ENCODE measurements at regions not wholly inside any gene's neighbourhood (a gene's known extent, or its start where the extent isn't known, plus 50 kb on each side); places are given as distances from the start of the nearest gene placed in this dataset.
"Not testable (repeated sequence)": the region's sequence is repeated elsewhere in the genome, so short reads cannot be mapped to it uniquely, and the experiment has no call there.

- DNase-seq (ENCODE audit: low read depth in 2 of 3, low spot score in 2 of 3) = no peak
Observed at GRCh38 chr5:99030906-99031440, 102.2 kb upstream of the CHD1 start.

GRCh38 chr5:99029172-99029571, 100.4 kb upstream of the CHD1 start:
- DNase-seq (ENCODE audit: low read depth in 2 of 3, low spot score in 2 of 3) = no peak

DNA sequence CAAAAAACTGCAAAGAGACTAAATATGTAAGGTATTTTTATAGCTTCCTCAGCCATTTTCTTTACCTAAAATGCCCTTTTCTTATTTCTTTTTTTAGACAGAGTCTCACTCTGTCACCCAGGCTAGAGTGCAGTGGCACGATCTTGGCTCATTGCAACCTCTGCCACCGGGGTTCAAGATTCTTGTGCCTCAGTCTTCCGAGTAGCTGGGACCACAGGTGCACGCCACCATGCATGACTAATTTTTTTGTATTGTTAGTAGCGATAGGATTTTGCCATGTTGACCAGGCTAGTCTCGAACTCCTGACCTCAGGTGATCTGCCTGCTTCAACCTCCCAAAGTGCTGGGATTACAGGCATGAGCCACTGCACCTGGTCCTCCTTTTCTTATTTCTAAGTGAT, 99.4 kb upstream of the CHD1 start:
- not testable (repeated sequence) for DNase-seq (ENCODE audit: low read depth in 2 of 3, low spot score in 2 of 3)

GRCh38 chr5:99025298-99026045, 96.7 kb upstream of the CHD1 start:
- DNase-seq (ENCODE audit: low read depth in 2 of 3, low spot score in 2 of 3) = no peak

GRCh38 chr5:99023330-99023729, 94.5 kb upstream of the CHD1 start:
- no peak for DNase-seq (ENCODE audit: low read depth in 2 of 3, low spot score in 2 of 3)

GRCh38 chr5:99022250-99022649, 93.4 kb upstream of the CHD1 start:
- DNase-seq (ENCODE audit: low read depth in 2 of 3, low spot score in 2 of 3) = no peak

DNA sequence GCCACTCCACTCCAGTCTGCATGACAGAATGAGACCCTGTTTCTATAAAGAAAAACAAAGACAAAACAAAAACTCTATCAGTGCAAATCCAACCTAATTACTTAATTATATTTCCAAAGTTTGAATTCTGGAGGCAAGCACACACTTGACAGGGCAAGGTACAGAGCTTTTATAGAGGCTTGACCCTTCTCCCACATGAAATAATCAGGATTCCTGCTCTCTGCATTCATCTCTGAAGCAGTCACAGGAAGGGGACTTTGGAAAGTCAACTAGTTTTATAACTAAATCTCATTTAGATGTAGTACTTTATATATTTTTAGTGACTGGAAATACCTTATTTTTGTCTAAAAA, 91.9 kb upstream of the CHD1 start:
- DNase-seq (ENCODE audit: low read depth in 2 of 3, low spot score in 2 of 3) = no peak

DNA sequence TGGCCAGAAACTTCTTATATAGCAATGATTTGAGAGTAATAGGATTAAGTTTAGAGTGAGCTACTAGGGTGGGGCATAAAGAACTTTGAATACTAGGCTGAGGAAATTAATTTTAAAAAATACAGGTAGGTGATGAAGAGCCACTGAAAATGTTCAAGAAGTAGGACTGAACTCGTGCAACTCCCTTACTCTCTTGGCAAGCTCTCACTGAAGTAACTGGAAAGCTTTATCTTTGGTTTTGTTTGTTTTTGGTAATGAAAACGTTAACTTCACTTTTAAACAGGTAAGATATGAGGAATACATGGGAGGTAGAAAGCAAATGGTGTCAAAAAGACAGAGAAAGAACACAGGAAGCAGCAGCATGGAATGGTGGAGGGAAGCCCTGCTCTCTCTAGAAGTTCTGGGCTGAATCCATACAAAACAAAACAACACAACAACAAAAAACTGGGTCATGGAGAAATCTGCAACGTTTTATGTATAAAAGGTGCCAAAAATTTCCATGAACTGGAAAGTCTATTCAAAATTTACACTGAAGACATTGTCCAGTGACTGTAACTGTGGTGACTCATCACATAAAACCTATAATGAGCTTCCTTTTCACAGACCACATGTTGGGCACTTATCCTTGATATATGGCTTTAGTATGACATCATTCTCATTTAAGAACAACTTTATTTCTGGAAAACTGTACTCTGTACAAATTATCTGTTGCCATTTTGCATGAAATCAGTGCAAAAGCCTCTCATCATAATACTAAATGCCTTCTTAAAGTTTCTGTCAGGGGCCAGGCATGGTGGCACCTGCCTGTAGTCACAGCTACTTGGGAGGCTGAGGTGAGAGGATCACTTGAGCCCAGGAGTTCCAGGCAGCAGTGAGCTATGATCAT, 91.2 kb upstream of the CHD1 start:
- no peak for DNase-seq (ENCODE audit: low read depth in 2 of 3, low spot score in 2 of 3)

DNA sequence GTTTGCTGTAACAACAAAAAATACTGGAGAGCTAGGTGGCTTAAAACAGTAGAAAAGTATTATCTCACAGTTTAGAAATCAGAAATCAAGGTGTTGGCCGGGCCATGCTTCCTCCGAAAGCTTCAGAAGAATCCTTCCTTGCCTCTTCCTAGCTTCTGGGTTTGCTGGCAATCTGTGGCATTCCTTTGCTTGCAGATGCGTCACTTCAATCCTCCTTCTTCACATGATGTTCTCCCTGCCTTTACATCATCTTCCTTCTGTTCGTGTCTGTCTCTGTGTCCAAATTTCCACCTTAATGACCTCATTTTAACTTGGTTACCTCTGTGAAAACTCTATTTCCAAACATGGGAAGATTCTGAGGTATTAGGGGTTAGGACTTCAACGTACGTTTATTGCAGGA, 90.4 kb upstream of the CHD1 start:
- DNase-seq (ENCODE audit: low read depth in 2 of 3, low spot score in 2 of 3) = no peak

DNA sequence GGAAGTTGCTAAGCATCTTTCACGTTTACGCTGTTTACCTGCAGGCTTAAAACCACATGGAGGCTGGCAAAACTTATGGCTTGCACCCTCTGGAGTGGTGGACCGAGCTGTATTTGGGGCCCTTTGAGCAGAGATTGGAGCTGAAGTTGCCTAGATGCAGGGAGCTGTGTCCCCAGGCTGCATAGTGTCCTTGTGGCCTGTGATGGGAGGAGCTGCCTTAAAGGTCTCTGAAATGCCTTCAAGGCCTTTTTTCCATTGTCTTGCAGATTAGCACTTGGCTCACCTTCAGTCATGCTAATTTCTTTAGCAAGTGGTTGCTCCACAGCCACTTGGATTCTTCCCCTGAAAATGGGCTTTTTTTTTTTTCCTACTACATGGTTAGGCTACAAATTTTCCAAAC, 81.5 kb upstream of the CHD1 start:
- no peak for DNase-seq (ENCODE audit: low read depth in 2 of 3, low spot score in 2 of 3)

DNA sequence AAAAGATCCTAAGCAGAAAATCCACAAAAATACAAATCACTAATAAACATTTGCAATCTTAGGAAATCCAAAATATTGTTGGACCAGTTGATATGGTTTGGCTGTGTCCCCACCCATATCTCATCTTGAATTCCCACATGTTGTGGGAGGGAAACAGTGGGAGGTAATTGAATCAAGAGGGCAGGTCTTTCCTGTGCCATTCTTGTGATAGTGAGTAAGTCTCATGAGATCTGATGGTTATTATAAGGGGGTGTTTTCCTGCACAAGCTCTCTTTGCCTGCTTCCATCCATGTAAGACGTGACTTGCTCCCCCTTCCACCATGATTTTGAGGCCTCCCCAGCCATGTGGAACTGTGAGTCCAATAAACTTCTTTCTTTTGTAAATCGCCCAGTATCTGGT, 79.2 kb upstream of the CHD1 start:
- not testable (repeated sequence) for DNase-seq (ENCODE audit: low read depth in 2 of 3, low spot score in 2 of 3)

DNA sequence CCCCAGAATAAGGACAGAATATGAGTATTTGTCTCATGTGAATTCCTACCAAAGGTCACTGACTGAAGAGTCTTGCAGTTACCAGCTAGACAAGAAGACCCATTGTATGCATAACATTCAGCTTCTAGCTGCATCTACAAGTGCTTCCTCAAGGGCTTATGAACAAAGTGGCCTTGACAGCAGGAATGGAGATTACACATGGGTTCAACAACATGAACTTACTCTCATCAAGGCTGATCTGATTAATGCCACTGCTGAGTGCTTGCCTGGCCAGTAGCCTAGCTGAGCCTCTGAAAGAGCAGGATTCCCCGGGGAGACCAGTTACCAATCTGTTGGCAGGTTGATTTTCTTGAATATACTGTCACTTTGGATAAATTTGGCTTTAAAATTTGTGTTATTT, 76.7 kb upstream of the CHD1 start:
- DNase-seq (ENCODE audit: low read depth in 2 of 3, low spot score in 2 of 3) = no peak

DNA sequence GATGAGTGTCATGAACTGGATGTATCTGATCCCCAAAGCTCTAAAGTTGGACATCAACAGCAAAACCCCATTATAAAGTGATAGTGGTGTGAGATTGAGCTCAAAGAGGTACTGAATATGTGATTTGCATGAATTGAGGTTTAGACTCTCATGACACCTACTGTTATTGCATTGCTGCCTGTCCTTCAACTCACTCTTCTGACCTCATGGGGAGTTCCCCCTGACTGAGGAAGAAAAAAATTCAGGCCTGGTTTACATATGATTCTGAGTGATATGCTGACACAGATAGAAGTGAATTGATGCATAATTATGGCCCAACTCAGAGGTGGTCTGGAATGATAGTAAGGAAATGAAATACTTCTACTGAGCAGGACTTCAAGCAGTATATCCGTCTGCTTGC, 76.2 kb upstream of the CHD1 start:
- DNase-seq (ENCODE audit: low read depth in 2 of 3, low spot score in 2 of 3) = no peak

- DNase-seq (ENCODE audit: low read depth in 2 of 3, low spot score in 2 of 3) = no peak
Observed at GRCh38 chr5:99000876-99001275, 72.1 kb upstream of the CHD1 start.

GRCh38 chr5:99000221-99000620, 71.4 kb upstream of the CHD1 start:
- DNase-seq (ENCODE audit: low read depth in 2 of 3, low spot score in 2 of 3) = no peak

GRCh38 chr5:98999631-99000030, 70.8 kb upstream of the CHD1 start:
- DNase-seq (ENCODE audit: low read depth in 2 of 3, low spot score in 2 of 3) = no peak

DNA sequence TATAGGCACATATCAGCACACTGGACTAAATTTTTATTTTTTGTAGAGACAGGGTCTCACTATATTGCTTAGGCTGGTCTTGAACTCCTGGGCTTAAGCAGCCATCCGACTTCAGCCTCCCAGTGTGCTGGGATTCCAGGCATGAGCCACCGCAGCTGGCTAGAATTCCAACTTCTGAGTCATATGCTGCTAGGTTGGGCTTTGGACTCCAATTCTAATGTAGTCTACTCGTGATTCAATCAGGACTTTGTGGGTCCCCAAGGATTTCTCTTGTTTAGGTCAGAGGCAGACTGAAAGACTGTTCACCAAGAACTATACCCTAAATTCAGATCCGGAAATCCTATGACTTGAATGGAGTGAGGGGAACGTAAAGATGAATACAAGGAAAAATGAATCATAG, 68.2 kb upstream of the CHD1 start:
- DNase-seq (ENCODE audit: low read depth in 2 of 3, low spot score in 2 of 3) = no peak

GRCh38 chr5:98994611-98995010, 65.8 kb upstream of the CHD1 start:
- no peak for DNase-seq (ENCODE audit: low read depth in 2 of 3, low spot score in 2 of 3)

- no peak for DNase-seq (ENCODE audit: low read depth in 2 of 3, low spot score in 2 of 3)
Observed at GRCh38 chr5:98993512-98993911, 64.7 kb upstream of the CHD1 start.

GRCh38 chr5:98992552-98992951, 63.7 kb upstream of the CHD1 start:
- no peak for DNase-seq (ENCODE audit: low read depth in 2 of 3, low spot score in 2 of 3)

- DNase-seq (ENCODE audit: low read depth in 2 of 3, low spot score in 2 of 3) = no peak
Observed at GRCh38 chr5:98989727-98990126, 60.9 kb upstream of the CHD1 start.

- no peak for DNase-seq (ENCODE audit: low read depth in 2 of 3, low spot score in 2 of 3)
Observed at GRCh38 chr5:98986587-98986986, 57.8 kb upstream of the CHD1 start.

All from activated CD8-positive, alpha-beta memory T cell treated with anti-CD3 and anti-CD28 coated beads for 48 hours (primary cell).